Fibroblast of lung (primary cell): ENCODE measurements at regions not wholly inside any gene's neighbourhood (a gene's known extent, or its start where the extent isn't known, plus 50 kb on each side); places are given as distances from the start of the nearest gene placed in this dataset.

Experiments used
- DNase-seq, 2 donors: peaks; one replicate each; pipeline versions ENCODE4 v3.0.0 to v3.0.0-alpha.2; 2010; ENCODE audit warnings: low read depth in 2 of 2
- H2AFZ ChIP-seq: 2 replicates; pipeline ENCODE4 v1.5.1; 2012; ENCODE audit warnings: low read length, control low read depth, inconsistent platforms
- H3K27ac ChIP-seq: 2 replicates; pipeline ENCODE4 v1.5.1; 2011; ENCODE audit warnings: low read length, control low read depth; ENCODE audit not compliant: insufficient read depth
- H3K27me3 ChIP-seq: 2 replicates; pipeline ENCODE4 v1.5.1; 2011; ENCODE audit warnings: mild to moderate bottlenecking, low read length; ENCODE audit not compliant: control insufficient read depth, insufficient read depth
- H3K36me3 ChIP-seq: 2 replicates; pipeline ENCODE4 v1.5.1; 2011; ENCODE audit warnings: low read length; ENCODE audit not compliant: control insufficient read depth, insufficient read depth
- H3K4me1 ChIP-seq: 2 replicates; pipeline ENCODE4 v1.5.1; 2011; ENCODE audit warnings: low read length; ENCODE audit not compliant: control insufficient read depth, insufficient read depth; ENCODE audit errors: extremely low read depth
- H3K4me2 ChIP-seq: 2 replicates; pipeline ENCODE4 v1.5.1; 2011; ENCODE audit warnings: low read length, control low read depth; ENCODE audit not compliant: insufficient read depth; ENCODE audit errors: extremely low read depth
- H3K4me3 ChIP-seq, 4 experiments: fragments of 200-600 bp in 1 of 4; sonication (generic) in 1 of 4; replicated peaks in 1 of 4; 2 replicates each; pipeline ENCODE4 v1.5.1; 2011 to 2016; ENCODE audit warnings: low read length in 4 of 4, low read depth in 3 of 4, mild to moderate bottlenecking in 3 of 4, control low read depth in 2 of 4, inconsistent platforms in 1 of 4, mixed read lengths in 1 of 4; ENCODE audit not compliant: insufficient read depth in 1 of 4; ENCODE audit errors: control extremely low read depth in 1 of 4
- H3K79me2 ChIP-seq: 2 replicates; pipeline ENCODE4 v1.5.1; 2012; ENCODE audit warnings: mild to moderate bottlenecking, low read length, inconsistent platforms; ENCODE audit not compliant: control insufficient read depth, insufficient read depth
- H3K9ac ChIP-seq: 2 replicates; pipeline ENCODE4 v1.5.1; 2011; ENCODE audit warnings: mild to moderate bottlenecking, low read length, control low read depth; ENCODE audit not compliant: insufficient read depth
- H3K9me3 ChIP-seq: 2 replicates; pipeline ENCODE4 v1.5.1; 2012; ENCODE audit warnings: low read depth, low read length; ENCODE audit not compliant: control insufficient read depth, insufficient read depth
- H4K20me1 ChIP-seq: 2 replicates; pipeline ENCODE4 v1.5.1; 2011; ENCODE audit warnings: low read length; ENCODE audit not compliant: control insufficient read depth, insufficient read depth; ENCODE audit errors: extremely low read depth
- CTCF ChIP-seq, 2 donors: IDR thresholded peaks in 1 of 2; conservative IDR thresholded peaks in 1 of 2; 1 replicate in 1 of 2; 2 replicates in 1 of 2; pipeline ENCODE4 v1.5.1; 2011 to 2012; ENCODE audit warnings: low read length in 2 of 2, control low read depth in 1 of 2, inconsistent platforms in 1 of 2, low read depth in 1 of 2, mild to moderate bottlenecking in 1 of 2
- EZH2 ChIP-seq: IDR thresholded peaks from 2 replicates; pipeline ENCODE4 v1.5.1; 2012; ENCODE audit warnings: low read length, control low read depth, mild to moderate bottlenecking; ENCODE audit errors: missing control alignments

GRCh38 chr22:27204817-27205216, 547.4 kb downstream of the MIAT start:
- H3K27me3 ChIP-seq, result no peaks in the 10 kb centered on the region
- H4K20me1 ChIP-seq, result no peaks in the 10 kb centered on the region
- H3K9me3 ChIP-seq, result no peaks in the 10 kb centered on the region
- DNase-seq, result no peak
- H3K36me3 ChIP-seq, result no peaks in the 10 kb centered on the region
- H3K79me2 ChIP-seq, result no peaks in the 10 kb centered on the region
- TF ChIP-seq CTCF (conservative IDR thresholded peaks at IDR 0.05 in 1 of 2, IDR thresholded peaks at IDR 0.05 in 1 of 2; ENCODE audit: low read depth in 1 of 2, low read length in 2 of 2) (no peak), EZH2 (no peak)
- no peak overlapping the region for H3K4me3 ChIP-seq
- H3K27ac ChIP-seq, result no peak overlapping the region
- H2AFZ ChIP-seq, result no peak overlapping the region
- H3K4me2 ChIP-seq, result no peak overlapping the region
- peaks cover 7% of the 10 kb centered on the region for H3K4me1 ChIP-seq
- no peak overlapping the region for H3K9ac ChIP-seq

GRCh38 chr22:27205492-27206373, 548.3 kb downstream of the MIAT start:
- no peak for TF ChIP-seq EZH2
- TF ChIP-seq CTCF (conservative IDR thresholded peaks at IDR 0.05 in 1 of 2, IDR thresholded peaks at IDR 0.05 in 1 of 2; ENCODE audit: low read depth in 1 of 2, low read length in 2 of 2), result no peak
- DNase-seq, result peak in 1 of 2 donors; percentile 71
- Histone ChIP-seq H4K20me1 (no peaks in the 10 kb centered on the region), H3K9me3 (no peaks in the 10 kb centered on the region), H3K9ac (no peak overlapping the region), H3K4me3 (no peak overlapping the region), H3K4me2 (no peak overlapping the region), H3K27me3 (no peaks in the 10 kb centered on the region), H3K36me3 (no peaks in the 10 kb centered on the region), H3K4me1 (peaks cover 7% of the 10 kb centered on the region), H3K27ac (no peak overlapping the region), H3K79me2 (no peaks in the 10 kb centered on the region), H2AFZ (no peak overlapping the region)

- Histone ChIP-seq H3K4me2 (no peak overlapping the region), H3K4me1 (peaks cover 7% of the 10 kb centered on the region), H4K20me1 (no peaks in the 10 kb centered on the region), H3K9me3 (no peaks in the 10 kb centered on the region), H3K9ac (no peak overlapping the region), H3K4me3 (no peak overlapping the region), H3K36me3 (no peaks in the 10 kb centered on the region), H3K27ac (no peak overlapping the region), H3K27me3 (no peaks in the 10 kb centered on the region), H2AFZ (no peak overlapping the region), H3K79me2 (no peaks in the 10 kb centered on the region)
- TF ChIP-seq CTCF (conservative IDR thresholded peaks at IDR 0.05 in 1 of 2, IDR thresholded peaks at IDR 0.05 in 1 of 2; ENCODE audit: low read depth in 1 of 2, low read length in 2 of 2) (no peak), EZH2 (no peak)
- peak; percentile 11 to 63 for DNase-seq
These were observed 549.2 kb downstream of the MIAT start for GRCh38 chr22:27206374-27207133.
